IMR-90 (cell line): ENCODE measurements at regions not wholly inside any gene's neighbourhood (a gene's known extent, or its start where the extent isn't known, plus 50 kb on each side); places are given as distances from the start of the nearest gene placed in this dataset.

Experiments
- ATAC-seq: fragments of 200-7000 bp; cut with Tn5 transposase; 2 replicates; pipeline ENCODE4 v1.9.1; 2020; ENCODE audit warnings: low read depth, mild to moderate bottlenecking, moderate library complexity
- BruUV-seq: library from RNA; stranded (reverse); fragments of 400-500 nt; replicated peaks from 2 replicates; lab custom pipeline; 2021; lab: Mats Ljungman, UMichigan
- CTCF ChIA-PET: fragments of 300-600 bp; formaldehyde crosslinking; extraction: SDS; loops from one replicate; lab custom pipeline; 2021; ENCODE audit warnings: antibody characterized with exemption; lab: Yijun Ruan, JAX
- POLR2A ChIA-PET: fragments of 300-600 bp; sonication (Branson Sonifier 250); formaldehyde crosslinking; loops from one replicate; lab custom pipeline; 2022; ENCODE audit warnings: antibody characterized with exemption; ENCODE audit not compliant: unreplicated experiment; lab: Charles Lee
- DNase-seq: peaks from one replicate; pipeline ENCODE4 v3.0.0; 2013
- H2AFZ ChIP-seq: replicated peaks from 2 replicates; pipeline ENCODE3; 2013; ENCODE audit warnings: low read length, mild to moderate bottlenecking; ENCODE audit not compliant: poor library complexity
- H2AK5ac ChIP-seq: 2 replicates; pipeline ENCODE4 v1.6.1; 2013; ENCODE audit warnings: low read depth, low read length, inconsistent platforms
- H2AK9ac ChIP-seq: replicated peaks from 2 replicates; pipeline ENCODE3; 2013; ENCODE audit warnings: mild to moderate bottlenecking, low read depth, low read length, moderate library complexity; ENCODE audit not compliant: poor library complexity
- H2BK120ac ChIP-seq: 2 replicates; pipeline ENCODE4 v1.6.1; 2013; ENCODE audit warnings: low read depth, low read length, inconsistent platforms
- H2BK15ac ChIP-seq: 3 replicates; pipeline ENCODE4 v1.6.1; 2013; ENCODE audit warnings: low read depth, low read length, inconsistent platforms
- H2BK20ac ChIP-seq: 2 replicates; pipeline ENCODE4 v1.6.1; 2013; ENCODE audit warnings: low read depth, mild to moderate bottlenecking, inconsistent platforms, low read length, moderate library complexity
- H2BK5ac ChIP-seq: 2 replicates; pipeline ENCODE4 v1.6.1; 2013; ENCODE audit warnings: mild to moderate bottlenecking, low read depth, low read length, inconsistent platforms; ENCODE audit not compliant: poor library complexity, severe bottlenecking
- H3K14ac ChIP-seq: replicated peaks from 2 replicates; pipeline ENCODE4 v1.6.1; 2013; ENCODE audit warnings: low read depth, low read length, inconsistent platforms
- H3K18ac ChIP-seq: 2 replicates; pipeline ENCODE4 v1.6.1; 2013; ENCODE audit warnings: low read depth, low read length, control low read depth
- H3K23ac ChIP-seq: 2 replicates; pipeline ENCODE4 v1.6.1; 2013; ENCODE audit warnings: low read depth, low read length, inconsistent platforms
- H3K27ac ChIP-seq: 2 replicates; pipeline ENCODE4 v1.5.1; 2013; ENCODE audit warnings: mild to moderate bottlenecking, control low read depth, low read length; ENCODE audit not compliant: insufficient read depth
- H3K27me3 ChIP-seq: 2 replicates; pipeline ENCODE4 v1.6.1; 2013; ENCODE audit warnings: low read length; ENCODE audit not compliant: control insufficient read depth, insufficient read depth
- H3K36me3 ChIP-seq: 2 replicates; pipeline ENCODE4 v1.6.1; 2013; ENCODE audit warnings: low read length, mixed read lengths; ENCODE audit not compliant: control insufficient read depth, insufficient read depth
- H3K4ac ChIP-seq: 2 replicates; pipeline ENCODE4 v1.6.1; 2013; ENCODE audit warnings: low read depth, low read length, inconsistent platforms
- H3K4me1 ChIP-seq: 2 replicates; pipeline ENCODE4 v1.6.1; 2013; ENCODE audit warnings: low read length, mixed read lengths; ENCODE audit not compliant: control insufficient read depth, insufficient read depth
- H3K4me2 ChIP-seq: 2 replicates; pipeline ENCODE4 v1.6.1; 2013; ENCODE audit warnings: low read depth, mild to moderate bottlenecking, control low read depth, low read length, moderate library complexity
- H3K4me3 ChIP-seq: 2 replicates; pipeline ENCODE4 v1.5.1; 2013; ENCODE audit warnings: low read depth, mild to moderate bottlenecking, control low read depth, low read length, moderate library complexity; ENCODE audit not compliant: insufficient read depth
- H3K56ac ChIP-seq: 2 replicates; pipeline ENCODE4 v1.6.1; 2013; ENCODE audit warnings: low read length, inconsistent platforms; ENCODE audit not compliant: insufficient read depth; ENCODE audit errors: extremely low read depth
- H3K79me1 ChIP-seq, 2 experiments: 2 replicates each; pipeline ENCODE4 v1.6.1; 2013; ENCODE audit warnings: low read length in 2 of 2, inconsistent platforms in 1 of 2, low read depth in 1 of 2
- H3K9ac ChIP-seq: 2 replicates; pipeline ENCODE4 v1.6.1; 2013; ENCODE audit warnings: low read depth, low read length, control low read depth
- H3K9me1 ChIP-seq: 2 replicates; pipeline ENCODE4 v1.6.1; 2013; ENCODE audit warnings: low read length, inconsistent platforms; ENCODE audit not compliant: insufficient read depth
- H3K9me3 ChIP-seq: 2 replicates; pipeline ENCODE4 v1.6.1; 2013; ENCODE audit warnings: low read length; ENCODE audit not compliant: control insufficient read depth, insufficient read depth
- H4K20me1 ChIP-seq: 2 replicates; pipeline ENCODE4 v1.6.1; 2013; ENCODE audit warnings: low read length, inconsistent platforms; ENCODE audit not compliant: insufficient read depth
- H4K5ac ChIP-seq: 2 replicates; pipeline ENCODE4 v1.6.1; 2013; ENCODE audit warnings: mild to moderate bottlenecking, low read depth, low read length, control low read depth
- H4K8ac ChIP-seq, 2 experiments: 2 replicates each; pipeline ENCODE4 v1.6.1; 2013; ENCODE audit warnings: low read depth in 2 of 2, low read length in 2 of 2, control low read depth in 1 of 2, inconsistent platforms in 1 of 2
- H4K91ac ChIP-seq: 2 replicates; pipeline ENCODE4 v1.6.1; 2013; ENCODE audit warnings: low read depth, low read length, inconsistent platforms; ENCODE audit not compliant: insufficient read depth
- CHD1 ChIP-seq: IDR thresholded peaks from 2 replicates; pipeline ENCODE4 v1.6.1; 2012; ENCODE audit warnings: low read depth, low read length, improper control_type of control experiment
- FOS ChIP-seq: fragments of 150-350 bp; IDR thresholded peaks from 2 replicates; pipeline ENCODE4 v1.6.1; 2016; ENCODE audit warnings: low read depth, low read length
- MAFK ChIP-seq: IDR thresholded peaks from 2 replicates; pipeline ENCODE4 v1.6.1; 2012; ENCODE audit warnings: low read depth, low read length, improper control_type of control experiment
- MXI1 ChIP-seq: IDR thresholded peaks from 2 replicates; pipeline ENCODE4 v1.6.1; 2012; ENCODE audit warnings: low read depth, mild to moderate bottlenecking, low read length, moderate library complexity, borderline replicate concordance
- RAD21 ChIP-seq: IDR thresholded peaks from 2 replicates; pipeline ENCODE4 v1.6.1; 2012; ENCODE audit warnings: low read length, improper control_type of control experiment
- RCOR1 ChIP-seq: IDR thresholded peaks from 2 replicates; pipeline ENCODE4 v1.6.1; 2012; ENCODE audit warnings: mild to moderate bottlenecking, low read length, improper control_type of control experiment; ENCODE audit not compliant: insufficient replicate concordance
- WGBS, 2 experiments: methylation state at CpG; one replicate each; pipeline versions ENCODE4 v1.1.5 to v1.1.7; 2013; ENCODE audit warnings: missing lambda C conversion rate in 2 of 2; ENCODE audit not compliant: insufficient read length in 1 of 2; ENCODE audit errors: extremely low coverage in 2 of 2; 5-methylcytosine and 5-hydroxymethylcytosine counted together
- dilution Hi-C: fragments of 300-500 bp; cut with HindIII; formaldehyde crosslinking; loops from one replicate; pipeline ENCODE4 v1.14.3; 2018; ENCODE audit warnings: low sequenced_read_pairs; ENCODE audit not compliant: unreplicated experiment
- in situ Hi-C: fragments of 300-500 bp; cut with MboI; formaldehyde crosslinking; loops from 3 replicates; pipeline ENCODE4 v1.14.3; 2019; ENCODE audit warnings: low sequenced_read_pairs, inconsistent platforms, mixed read lengths
- intact Hi-C: fragments of 100-400 bp; cut with micrococcal nuclease; formaldehyde crosslinking; loops from 2 replicates; pipeline ENCODE4 v1.10.0; 2022
- TF ChIP-seq, protein P1 (sequence below): conservative IDR thresholded peaks from 2 replicates; pipeline ENCODE4 v1.5.1; 2012; ENCODE audit warnings: mild to moderate bottlenecking, low read depth, low read length, improper control_type of control experiment
- TF ChIP-seq, protein P2 (sequence below): fragments of 150-350 bp; IDR thresholded peaks from 2 replicates; pipeline ENCODE4 v1.6.1; 2016; ENCODE audit warnings: low read depth, mild to moderate bottlenecking, low read length, moderate library complexity, borderline replicate concordance

DNA sequence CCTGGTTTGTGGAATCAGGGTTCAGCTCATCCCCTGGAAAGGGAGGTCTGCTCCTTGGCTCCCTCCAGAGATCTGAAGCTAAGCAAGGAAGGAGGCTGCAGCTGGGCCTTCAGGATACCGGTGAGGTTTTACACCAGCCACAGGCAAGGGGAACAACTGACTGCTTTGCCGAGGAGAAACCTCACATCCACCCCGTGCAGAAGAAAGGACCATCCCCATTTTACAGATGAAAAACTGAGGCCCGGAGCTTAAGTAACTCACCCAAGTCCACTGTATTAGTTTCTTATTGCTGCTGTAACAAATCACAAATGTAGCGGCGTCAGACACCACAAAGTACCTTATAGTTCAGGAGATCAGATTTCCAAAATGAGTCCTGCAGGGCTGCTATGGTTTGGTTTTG is 173.7 kb downstream of the MN1 start:
- BruUV-seq, result no TSS peak
- Histone ChIP-seq H3K4ac (no peak overlapping the region), H2BK120ac (no peak overlapping the region), H3K27ac (no peak overlapping the region), H3K9me1 (no peaks in the 10 kb centered on the region), H4K91ac (no peak overlapping the region), H4K20me1 (no peaks in the 10 kb centered on the region), H2BK15ac (no peak overlapping the region), H3K36me3 (no peaks in the 10 kb centered on the region), H2AK5ac (no peak overlapping the region), H3K9me3 (no peaks in the 10 kb centered on the region), H3K4me2 (no peak overlapping the region), H3K4me1 (no peaks in the 10 kb centered on the region), H4K5ac (no peak overlapping the region), H3K18ac (no peak overlapping the region), H3K4me3 (no peak overlapping the region), H3K27me3 (peaks cover 13% of the 10 kb centered on the region), H3K79me1 (no peaks in the 10 kb centered on the region), H2BK20ac (no peak overlapping the region), H2AFZ (no peak overlapping the region), H4K8ac (no peak overlapping the region), H3K14ac (no peak overlapping the region), H3K23ac (no peak overlapping the region), H3K56ac (no peak overlapping the region), H2BK5ac (no peak overlapping the region), H3K9ac (no peak overlapping the region), H2AK9ac (no peak overlapping the region)
- ChIA-PET POLR2A (no interaction called here), CTCF (no interaction called here)
- dilution Hi-C loops, result no loop called here
- TF ChIP-seq RAD21 (no peak), MAFK (no peak), RCOR1 (no peak), MXI1 (no peak), CHD1 (no peak), FOS (no peak)
- TF ChIP-seq, protein P1, sequence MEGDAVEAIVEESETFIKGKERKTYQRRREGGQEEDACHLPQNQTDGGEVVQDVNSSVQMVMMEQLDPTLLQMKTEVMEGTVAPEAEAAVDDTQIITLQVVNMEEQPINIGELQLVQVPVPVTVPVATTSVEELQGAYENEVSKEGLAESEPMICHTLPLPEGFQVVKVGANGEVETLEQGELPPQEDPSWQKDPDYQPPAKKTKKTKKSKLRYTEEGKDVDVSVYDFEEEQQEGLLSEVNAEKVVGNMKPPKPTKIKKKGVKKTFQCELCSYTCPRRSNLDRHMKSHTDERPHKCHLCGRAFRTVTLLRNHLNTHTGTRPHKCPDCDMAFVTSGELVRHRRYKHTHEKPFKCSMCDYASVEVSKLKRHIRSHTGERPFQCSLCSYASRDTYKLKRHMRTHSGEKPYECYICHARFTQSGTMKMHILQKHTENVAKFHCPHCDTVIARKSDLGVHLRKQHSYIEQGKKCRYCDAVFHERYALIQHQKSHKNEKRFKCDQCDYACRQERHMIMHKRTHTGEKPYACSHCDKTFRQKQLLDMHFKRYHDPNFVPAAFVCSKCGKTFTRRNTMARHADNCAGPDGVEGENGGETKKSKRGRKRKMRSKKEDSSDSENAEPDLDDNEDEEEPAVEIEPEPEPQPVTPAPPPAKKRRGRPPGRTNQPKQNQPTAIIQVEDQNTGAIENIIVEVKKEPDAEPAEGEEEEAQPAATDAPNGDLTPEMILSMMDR, result no peak
- TF ChIP-seq, protein P2, sequence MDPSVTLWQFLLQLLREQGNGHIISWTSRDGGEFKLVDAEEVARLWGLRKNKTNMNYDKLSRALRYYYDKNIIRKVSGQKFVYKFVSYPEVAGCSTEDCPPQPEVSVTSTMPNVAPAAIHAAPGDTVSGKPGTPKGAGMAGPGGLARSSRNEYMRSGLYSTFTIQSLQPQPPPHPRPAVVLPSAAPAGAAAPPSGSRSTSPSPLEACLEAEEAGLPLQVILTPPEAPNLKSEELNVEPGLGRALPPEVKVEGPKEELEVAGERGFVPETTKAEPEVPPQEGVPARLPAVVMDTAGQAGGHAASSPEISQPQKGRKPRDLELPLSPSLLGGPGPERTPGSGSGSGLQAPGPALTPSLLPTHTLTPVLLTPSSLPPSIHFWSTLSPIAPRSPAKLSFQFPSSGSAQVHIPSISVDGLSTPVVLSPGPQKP, result no peak
- in situ Hi-C loops, result no loop called here
- intact Hi-C loops, result no loop called here
- no peak for ATAC-seq
- DNase-seq, result no peak
- 100% methylated on average over 1 of the region's 6 CpGs; no CpG with 5 or more reads in 1 of the 2 experiments for WGBS, 2 experiments
